H9 (cell line): ENCODE measurements at regions not wholly inside any gene's neighbourhood (a gene's known extent, or its start where the extent isn't known, plus 50 kb on each side); places are given as distances from the start of the nearest gene placed in this dataset.
"Not testable (repeated sequence)": the region's sequence is repeated elsewhere in the genome, so short reads cannot be mapped to it uniquely, and the experiment has no call there.

Experiments
- DNase-seq: peaks from one replicate; pipeline ENCODE4 v3.0.0-alpha.2; 2017
- H2AFZ ChIP-seq: one replicate; pipeline ENCODE4 v1.6.1; 2013; ENCODE audit warnings: mild to moderate bottlenecking, low read length, control low read depth, moderate library complexity
- H2AK5ac ChIP-seq: 2 replicates; pipeline ENCODE4 v1.6.1; 2013; ENCODE audit warnings: low read length, control low read depth, mixed read lengths; ENCODE audit not compliant: insufficient read length
- H2BK120ac ChIP-seq: one replicate; pipeline ENCODE4 v1.6.1; 2013; ENCODE audit warnings: low read depth, mild to moderate bottlenecking, low read length, control low read depth, inconsistent platforms; ENCODE audit not compliant: poor library complexity, severe bottlenecking
- H2BK12ac ChIP-seq: 2 replicates; pipeline ENCODE4 v1.6.1; 2013; ENCODE audit warnings: low read length, control low read depth, mixed read lengths, low read depth; ENCODE audit not compliant: insufficient read length
- H2BK15ac ChIP-seq: 2 replicates; pipeline ENCODE4 v1.6.1; 2013; ENCODE audit warnings: low read depth, low read length, control low read depth
- H2BK20ac ChIP-seq: one replicate; pipeline ENCODE4 v1.6.1; 2013; ENCODE audit warnings: low read depth, mild to moderate bottlenecking, low read length, control low read depth, inconsistent platforms; ENCODE audit not compliant: poor library complexity, severe bottlenecking
- H2BK5ac ChIP-seq: 2 replicates; pipeline ENCODE4 v1.6.1; 2013; ENCODE audit warnings: low read length, control low read depth, mixed read lengths; ENCODE audit not compliant: insufficient read length
- H3K14ac ChIP-seq: 2 replicates; pipeline ENCODE4 v1.6.1; 2013; ENCODE audit warnings: low read length, control low read depth; ENCODE audit not compliant: insufficient read depth
- H3K18ac ChIP-seq: 2 replicates; pipeline ENCODE4 v1.6.1; 2013; ENCODE audit warnings: low read depth, mild to moderate bottlenecking, mixed read lengths, low read length, control low read depth; ENCODE audit not compliant: insufficient read length
- H3K23ac ChIP-seq: 2 replicates; pipeline ENCODE4 v1.6.1; 2013; ENCODE audit warnings: low read length, control low read depth, mixed read lengths, low read depth; ENCODE audit not compliant: insufficient read length
- H3K23me2 ChIP-seq: 2 replicates; pipeline ENCODE4 v1.6.1; 2013; ENCODE audit warnings: low read depth, mild to moderate bottlenecking, mixed read lengths, low read length, control low read depth; ENCODE audit not compliant: insufficient read length, poor library complexity, severe bottlenecking
- H3K27ac ChIP-seq: 2 replicates; pipeline ENCODE4 v1.5.1; 2013; ENCODE audit warnings: low read length, control low read depth, mixed read lengths, low read depth; ENCODE audit not compliant: insufficient read length
- H3K27me3 ChIP-seq: 2 replicates; pipeline ENCODE4 v1.6.1; 2013; ENCODE audit warnings: low read length, control low read depth, inconsistent platforms; ENCODE audit not compliant: insufficient read depth
- H3K4ac ChIP-seq: 2 replicates; pipeline ENCODE4 v1.6.1; 2013; ENCODE audit warnings: low read depth, mild to moderate bottlenecking, control low read depth, inconsistent platforms, low read length, moderate library complexity
- H3K4me1 ChIP-seq: 2 replicates; pipeline ENCODE4 v1.6.1; 2013; ENCODE audit warnings: low read length, control low read depth, inconsistent platforms; ENCODE audit not compliant: insufficient read depth
- H3K4me2 ChIP-seq: 2 replicates; pipeline ENCODE4 v1.6.1; 2013; ENCODE audit warnings: low read length, control low read depth, mixed read lengths; ENCODE audit not compliant: insufficient read length, insufficient read depth
- H3K56ac ChIP-seq: 2 replicates; pipeline ENCODE4 v1.6.1; 2013; ENCODE audit warnings: low read depth, mild to moderate bottlenecking, mixed read lengths, low read length, control low read depth; ENCODE audit not compliant: insufficient read length
- H3K79me1 ChIP-seq: 2 replicates; pipeline ENCODE4 v1.6.1; 2013; ENCODE audit warnings: low read depth, mild to moderate bottlenecking, moderate library complexity, low read length, control low read depth, inconsistent platforms; ENCODE audit not compliant: insufficient read depth, poor library complexity, severe bottlenecking
- H3K79me2 ChIP-seq: 2 replicates; pipeline ENCODE4 v1.6.1; 2013; ENCODE audit warnings: low read length, control low read depth, inconsistent platforms; ENCODE audit not compliant: insufficient read depth
- H3K9ac ChIP-seq: 2 replicates; pipeline ENCODE4 v1.6.1; 2013; ENCODE audit warnings: low read length, control low read depth, mixed read lengths; ENCODE audit not compliant: insufficient read length; ENCODE audit errors: extremely low read depth
- H3K9me3 ChIP-seq: one replicate; pipeline ENCODE4 v1.6.1; 2013; ENCODE audit warnings: low read depth, low read length, inconsistent platforms; ENCODE audit not compliant: control insufficient read depth
- H3T11ph ChIP-seq: one replicate; pipeline ENCODE4 v1.6.1; 2013; ENCODE audit warnings: mild to moderate bottlenecking, low read length, control low read depth, inconsistent platforms
- H4K20me1 ChIP-seq: one replicate; pipeline ENCODE4 v1.6.1; 2013; ENCODE audit not compliant: control insufficient read depth, insufficient read length, insufficient read depth
- H4K5ac ChIP-seq: 2 replicates; pipeline ENCODE4 v1.6.1; 2013; ENCODE audit warnings: low read depth, mild to moderate bottlenecking, mixed read lengths, low read length, control low read depth; ENCODE audit not compliant: insufficient read length
- H4K8ac ChIP-seq: replicated peaks from 2 replicates; pipeline ENCODE4 v1.6.1; 2013; ENCODE audit warnings: low read length, control low read depth, mixed read lengths, low read depth; ENCODE audit not compliant: insufficient read length
- H4K91ac ChIP-seq: 2 replicates; pipeline ENCODE4 v1.6.1; 2013; ENCODE audit warnings: low read depth, mild to moderate bottlenecking, moderate library complexity, mixed read lengths, low read length, control low read depth; ENCODE audit not compliant: insufficient read length
- H3K27ac Mint-ChIP-seq, 3 experiments: 2 replicates in 2 of 3; 3 replicates in 1 of 3; pipeline ENCODE4 v1.8.0; 2020 to 2021; ENCODE audit warnings: mixed read lengths in 3 of 3, mild to moderate bottlenecking in 1 of 3, moderate library complexity in 1 of 3
- H3K27me3 Mint-ChIP-seq: 2 replicates; pipeline ENCODE4 v1.8.0; 2021; ENCODE audit warnings: low read depth, mild to moderate bottlenecking, moderate library complexity, mixed read lengths
- H3K36me3 Mint-ChIP-seq, 3 experiments: 2 replicates in 2 of 3; 3 replicates in 1 of 3; pipeline ENCODE4 v1.8.0; 2020 to 2021; ENCODE audit warnings: low read depth in 3 of 3, mixed read lengths in 3 of 3; ENCODE audit not compliant: insufficient read depth in 1 of 3
- H3K4me1 Mint-ChIP-seq, 2 experiments: 2 replicates each; pipeline ENCODE4 v1.8.0; 2020; ENCODE audit warnings: mixed read lengths in 2 of 2
- H3K4me3 Mint-ChIP-seq, 2 experiments: 2 replicates in 1 of 2; 3 replicates in 1 of 2; pipeline ENCODE4 v1.8.0; 2020 to 2021; ENCODE audit warnings: mild to moderate bottlenecking in 2 of 2, mixed read lengths in 2 of 2, moderate library complexity in 1 of 2
- H3K9me3 Mint-ChIP-seq, 2 experiments: 2 replicates in 1 of 2; 3 replicates in 1 of 2; pipeline ENCODE4 v1.8.0; 2020; ENCODE audit warnings: mild to moderate bottlenecking in 2 of 2, mixed read lengths in 2 of 2, moderate library complexity in 1 of 2
- whole genome bisulfite sequencing: extraction: QIAGEN DNeasy Blood & Tissue Kit; methylation state at CpG from one replicate; pipeline ENCODE4 v1.1.7; 2013; ENCODE audit warnings: missing lambda C conversion rate, low lambda C conversion rate, mixed read lengths; ENCODE audit not compliant: insufficient read length; ENCODE audit errors: extremely low coverage; 5-methylcytosine and 5-hydroxymethylcytosine counted together

GRCh38 chr1:173376065-173376464 lies 101.1 kb upstream of the PRDX6 start:
- H3K27me3 ChIP-seq, H3K14ac ChIP-seq, H4K5ac ChIP-seq, H3K4me2 ChIP-seq, H3K27ac Mint-ChIP-seq, H2BK120ac ChIP-seq, H2AK5ac ChIP-seq, H2BK20ac ChIP-seq, H3K27ac ChIP-seq, H3K79me1 ChIP-seq, H3K4me1 ChIP-seq, H3K56ac ChIP-seq, H3K79me2 ChIP-seq, H3K4me1 Mint-ChIP-seq, H4K20me1 ChIP-seq, H3K23ac ChIP-seq, H4K8ac ChIP-seq, H3T11ph ChIP-seq, H3K9ac ChIP-seq, H4K91ac ChIP-seq, H3K27me3 Mint-ChIP-seq, H3K4ac ChIP-seq, H3K9me3 ChIP-seq, DNase-seq, H3K18ac ChIP-seq, H2BK15ac ChIP-seq, H3K23me2 ChIP-seq, H3K4me3 Mint-ChIP-seq, H2BK12ac ChIP-seq, H2AFZ ChIP-seq, H2BK5ac ChIP-seq: not testable (repeated sequence)
- WGBS, result no CpG with 5 or more reads among the region's 1 CpG
- Mint-ChIP-seq H3K36me3 (peaks cover 8 to 14% (median 10%) of the 10 kb centered on the region in 3 experiments; a peak in 6 of 7 replicates), H3K9me3 (peaks cover 16 to 21% of the 10 kb centered on the region in 2 experiments)
